Pancreas (tissue), 10 donors: ENCODE measurements at regions not wholly inside any gene's neighbourhood (a gene's known extent, or its start where the extent isn't known, plus 50 kb on each side); places are given as distances from the start of the nearest gene placed in this dataset.

Experiments
- ATAC-seq, 4 donors: fragments of 200-7000 bp; cut with Tn5 transposase; one replicate each; pipeline versions ENCODE4 v1.8.0 to v1.9.1; 2020; ENCODE audit warnings: mild to moderate bottlenecking in 4 of 4, moderate library complexity in 4 of 4
- DNase-seq, 6 donors: peaks; one replicate each; pipeline ENCODE4 v3.0.0-alpha.2; 2020
- FAIRE-seq: peaks from 2 replicates; lab custom pipeline; 2012; peaks lifted over from hg19 to GRCh38; lab: Jason Lieb, UNC
- H3K27ac ChIP-seq, 4 donors: fragments of 200-600 bp; sonication (generic); 1 replicate in 3 of 4; 2 replicates in 1 of 4; pipeline versions ENCODE4 v1.5.0 to v1.8.0; 2020
- H3K27me3 ChIP-seq, 4 donors: fragments of 200-600 bp; one replicate each; pipeline ENCODE4 v1.8.0; 2021
- H3K36me3 ChIP-seq, 3 donors: fragments of 200-600 bp; sonication (generic) in 1 of 3; one replicate each; pipeline versions ENCODE4 v1.5.0 to v1.8.0; 2020 to 2021
- H3K4me1 ChIP-seq, 3 donors: fragments of 200-600 bp; one replicate each; pipeline ENCODE4 v1.8.0; 2021
- H3K4me3 ChIP-seq, 4 donors: fragments of 200-600 bp; sonication (generic) in 2 of 4; one replicate each; pipeline versions ENCODE4 v1.5.0 to v1.8.0; 2020 to 2021
- H3K9me3 ChIP-seq, 4 donors: fragments of 200-600 bp; one replicate each; pipeline ENCODE4 v1.8.0; 2021
- CTCF ChIP-seq, 4 donors: fragments of 200-600 bp; sonication (generic) in 3 of 4; IDR thresholded peaks; one replicate each; pipeline versions ENCODE4 v1.5.0 to v1.8.0; 2021; ENCODE audit warnings: antibody characterized with exemption in 4 of 4
- WGBS, 2 donors: extraction: QIAGEN DNeasy Blood & Tissue Kit; methylation state at CpG; one replicate each; pipeline ENCODE4 v1.1.7; 2013; 5-methylcytosine and 5-hydroxymethylcytosine counted together
- intact Hi-C, 3 donors: fragments of 100-400 bp; cut with DNase I; formaldehyde crosslinking; loops; one replicate each; pipeline versions ENCODE4 v1.11.1 to v1.14.2; 2022
- donor health status: healthy with polysubstance abuse.
- donor health status: DM: no; HTN: no; CAD: no; lungs with moderate emphysema.
- donor health status: DM: no; HTN: no; CAD: no.
- donor health status: control.
- donor health status: control.
- donor health status: Bipolar disorder and iron deficiency.
- donor health status: DM: yes; HTN: yes; CAD: no.
- donor health status: DM: no; HTN: no; CAD: no.
- donor health status: DM: no; HTN: no; CAD: no.
- donor health status: DM: yes; HTN: yes; CAD: no.

DNA sequence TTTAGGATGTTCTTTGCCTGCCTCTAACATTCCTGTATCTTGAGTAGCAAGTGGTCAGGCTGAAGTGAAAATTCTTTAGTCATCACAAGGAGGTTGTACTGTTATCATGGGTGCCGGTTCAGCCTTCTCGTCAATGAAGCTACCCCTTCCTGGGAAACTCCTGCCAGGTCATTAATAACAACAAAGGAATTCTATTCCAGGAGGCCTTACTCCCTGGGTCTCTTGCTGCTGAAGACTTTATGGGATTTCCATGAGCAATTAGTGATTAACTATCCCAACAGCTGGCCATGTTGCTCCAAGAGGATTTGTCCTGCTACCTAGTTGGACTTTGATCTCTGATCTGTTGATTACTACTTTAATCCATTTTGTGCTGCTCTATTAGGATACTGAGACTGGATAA, 62.7 kb upstream of the ELOVL5 start:
- Histone ChIP-seq H3K36me3 (no peaks in the 10 kb centered on the region), H3K4me1 (no peaks in the 10 kb centered on the region), H3K27ac (no peak overlapping the region), H3K4me3 (no peak overlapping the region), H3K27me3 (no peaks in the 10 kb centered on the region), H3K9me3 (no peaks in the 10 kb centered on the region)
- intact Hi-C loops: no loop called here
- FAIRE-seq (no peak), DNase-seq (no peak), ATAC-seq (no peak)
- WGBS, 2 donors: 52 to 55% methylated on average over 2 of the region's 2 CpGs
- TF ChIP-seq CTCF (IDR thresholded peaks at IDR 0.05): no peak

- TF ChIP-seq CTCF (IDR thresholded peaks at IDR 0.05): no peak
- Histone ChIP-seq H3K9me3 (no peaks in the 10 kb centered on the region), H3K4me1 (no peaks in the 10 kb centered on the region), H3K27me3 (no peaks in the 10 kb centered on the region), H3K4me3 (no peak overlapping the region), H3K27ac (no peak overlapping the region), H3K36me3 (no peaks in the 10 kb centered on the region)
- intact Hi-C loops: no loop called here
- DNase-seq (peak in 1 of 6 donors; percentile 10), ATAC-seq (peak in 3 of 4 donors; percentile 66 to 82 (median 82)), FAIRE-seq (no peak)
- WGBS, 2 donors: 59 to 64% methylated on average over 9 of the region's 9 CpGs
Measured at GRCh38 chr6:53410508-53411258, 61.9 kb upstream of the ELOVL5 start.

- Histone ChIP-seq H3K4me1 (no peaks in the 10 kb centered on the region), H3K27ac (no peak overlapping the region), H3K4me3 (no peak overlapping the region), H3K9me3 (no peaks in the 10 kb centered on the region), H3K27me3 (no peaks in the 10 kb centered on the region), H3K36me3 (no peaks in the 10 kb centered on the region)
- DNase-seq (no peak), FAIRE-seq (no peak), ATAC-seq (no peak)
- TF ChIP-seq CTCF (IDR thresholded peaks at IDR 0.05): no peak
- intact Hi-C loops: no loop called here
Measured at GRCh38 chr6:53408826-53409225, 60.1 kb upstream of the ELOVL5 start.

GRCh38 chr6:53399027-53399344, 50.2 kb upstream of the ELOVL5 start:
- DNase-seq (no peak), FAIRE-seq (no peak), ATAC-seq (no peak)
- intact Hi-C loops: no loop called here
- no peak overlapping the region for H3K27ac ChIP-seq
- H3K4me1 ChIP-seq: no peaks in the 10 kb centered on the region
- H3K9me3 ChIP-seq: no peaks in the 10 kb centered on the region
- no peak overlapping the region for H3K4me3 ChIP-seq
- TF ChIP-seq CTCF (IDR thresholded peaks at IDR 0.05): no peak
- H3K27me3 ChIP-seq: no peaks in the 10 kb centered on the region
- H3K36me3 ChIP-seq: no peaks in the 10 kb centered on the region

GRCh38 chr6:53398247-53399026, 49.7 kb upstream of the ELOVL5 start:
- no peak for TF ChIP-seq CTCF (IDR thresholded peaks at IDR 0.05)
- H3K9me3 ChIP-seq: no peaks in the 10 kb centered on the region
- intact Hi-C loops: no loop called here
- no peak overlapping the region for H3K27ac ChIP-seq
- no peaks in the 10 kb centered on the region for H3K36me3 ChIP-seq
- no peak overlapping the region for H3K4me3 ChIP-seq
- 83 to 86% methylated on average over 5 of the region's 5 CpGs for WGBS, 2 donors
- no peaks in the 10 kb centered on the region for H3K27me3 ChIP-seq
- ATAC-seq (no peak), DNase-seq (no peak), FAIRE-seq (no peak)
- no peaks in the 10 kb centered on the region for H3K4me1 ChIP-seq
